Brain microvascular endothelial cell (primary cell): ENCODE measurements at regions not wholly inside any gene's neighbourhood (a gene's known extent, or its start where the extent isn't known, plus 50 kb on each side); places are given as distances from the start of the nearest gene placed in this dataset.
"Not testable (repeated sequence)": the region's sequence is repeated elsewhere in the genome, so short reads cannot be mapped to it uniquely, and the experiment has no call there.

Experiments used
- DNase-seq: peaks from one replicate; pipeline ENCODE4 v3.0.0-alpha.2; 2020
- H3K27ac ChIP-seq: fragments of 250-450 bp; sonication (Bioruptor Pico); 2 replicates; pipeline ENCODE4 v1.5.1; 2020; ENCODE audit warnings: mild to moderate bottlenecking, moderate library complexity
- H3K27me3 ChIP-seq: fragments of 250-450 bp; sonication (Bioruptor Pico); replicated peaks from 2 replicates; pipeline ENCODE4 v1.5.1; 2020; ENCODE audit warnings: mild to moderate bottlenecking
- H3K36me3 ChIP-seq: fragments of 250-450 bp; sonication (Bioruptor Pico); replicated peaks from 2 replicates; pipeline ENCODE4 v1.5.1; 2020; ENCODE audit warnings: mild to moderate bottlenecking
- H3K4me3 ChIP-seq: 2 replicates; pipeline ENCODE4 v1.5.1; 2011; ENCODE audit warnings: low read depth, mild to moderate bottlenecking, control low read depth, low read length, moderate library complexity
- in situ Hi-C: cut with HindIII; loops from 2 replicates; pipeline ENCODE4 v1.10.0; 2017; ENCODE audit warnings: low sequenced_read_pairs, low pct_ligation_motif_present
- TF ChIP-seq, protein P1 (sequence below): IDR thresholded peaks from 2 replicates; pipeline ENCODE4 v1.5.1; 2011; ENCODE audit warnings: low read depth, mild to moderate bottlenecking, moderate library complexity, low read length, control low read depth, inconsistent platforms; ENCODE audit errors: missing control alignments

DNA sequence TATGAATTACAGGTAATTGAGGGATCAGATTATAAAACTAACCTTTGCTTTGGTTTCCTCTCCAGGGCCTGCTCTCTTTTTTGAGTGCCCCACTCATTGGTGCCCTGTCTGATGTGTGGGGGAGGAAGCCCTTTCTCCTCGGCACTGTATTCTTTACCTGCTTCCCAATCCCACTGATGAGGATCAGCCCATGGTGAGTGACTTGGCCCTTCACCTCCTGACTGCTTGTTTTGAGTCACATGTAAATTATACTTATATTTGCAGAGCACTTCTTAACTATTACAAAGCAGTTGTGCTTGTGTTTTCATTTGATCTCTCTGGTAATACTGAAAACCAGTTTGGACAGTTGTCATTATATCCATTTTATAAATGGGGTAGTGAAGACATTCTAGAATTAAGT lies 109.9 kb upstream of the NUTM2F start:
- H3K27me3 ChIP-seq, in situ Hi-C loops, DNase-seq, H3K27ac ChIP-seq, H3K36me3 ChIP-seq, H3K4me3 ChIP-seq: not testable (repeated sequence)

DNA sequence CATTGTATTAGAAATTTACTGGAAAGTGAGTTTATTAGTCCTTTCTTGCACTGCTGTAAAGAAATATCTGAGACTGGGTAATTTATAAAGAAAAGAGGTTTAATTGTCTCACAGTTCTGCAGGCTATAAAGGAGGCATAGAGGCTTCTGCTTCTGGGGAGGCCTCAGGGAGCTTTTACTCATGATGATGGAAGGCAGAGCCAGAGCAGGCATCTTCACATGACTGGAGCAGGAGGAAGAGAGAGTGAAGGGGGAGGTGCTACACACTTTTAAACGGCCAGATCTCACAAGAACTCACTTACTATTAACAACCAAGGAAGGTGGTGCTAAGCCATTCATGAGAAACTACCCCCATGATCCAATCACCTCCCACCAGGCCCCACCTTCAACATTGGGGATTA lies 112.7 kb upstream of the NUTM2F start:
- H3K27ac ChIP-seq, H3K4me3 ChIP-seq, H3K36me3 ChIP-seq, H3K27me3 ChIP-seq, in situ Hi-C loops, DNase-seq: not testable (repeated sequence)

DNA sequence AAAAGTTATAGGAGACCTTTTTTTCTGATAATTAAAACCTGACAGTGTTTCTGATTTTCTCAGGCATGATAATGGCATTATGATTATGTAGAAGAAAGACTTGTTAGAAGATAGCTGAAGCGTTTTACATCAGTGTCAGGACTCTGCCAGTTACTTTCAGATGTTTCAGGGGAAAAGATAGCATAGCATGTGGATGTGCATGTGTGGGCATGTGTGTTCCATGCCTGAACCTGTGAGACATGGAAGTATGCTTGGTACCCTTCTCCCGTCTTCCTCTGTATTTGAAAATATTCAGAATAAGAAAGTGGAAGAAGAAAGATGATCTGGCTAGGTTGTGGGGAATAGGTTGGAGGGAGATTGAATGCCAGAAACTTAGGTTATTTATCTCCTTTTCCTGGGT lies 113.1 kb upstream of the PCAT7 start:
- TF ChIP-seq, protein P1, sequence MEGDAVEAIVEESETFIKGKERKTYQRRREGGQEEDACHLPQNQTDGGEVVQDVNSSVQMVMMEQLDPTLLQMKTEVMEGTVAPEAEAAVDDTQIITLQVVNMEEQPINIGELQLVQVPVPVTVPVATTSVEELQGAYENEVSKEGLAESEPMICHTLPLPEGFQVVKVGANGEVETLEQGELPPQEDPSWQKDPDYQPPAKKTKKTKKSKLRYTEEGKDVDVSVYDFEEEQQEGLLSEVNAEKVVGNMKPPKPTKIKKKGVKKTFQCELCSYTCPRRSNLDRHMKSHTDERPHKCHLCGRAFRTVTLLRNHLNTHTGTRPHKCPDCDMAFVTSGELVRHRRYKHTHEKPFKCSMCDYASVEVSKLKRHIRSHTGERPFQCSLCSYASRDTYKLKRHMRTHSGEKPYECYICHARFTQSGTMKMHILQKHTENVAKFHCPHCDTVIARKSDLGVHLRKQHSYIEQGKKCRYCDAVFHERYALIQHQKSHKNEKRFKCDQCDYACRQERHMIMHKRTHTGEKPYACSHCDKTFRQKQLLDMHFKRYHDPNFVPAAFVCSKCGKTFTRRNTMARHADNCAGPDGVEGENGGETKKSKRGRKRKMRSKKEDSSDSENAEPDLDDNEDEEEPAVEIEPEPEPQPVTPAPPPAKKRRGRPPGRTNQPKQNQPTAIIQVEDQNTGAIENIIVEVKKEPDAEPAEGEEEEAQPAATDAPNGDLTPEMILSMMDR, result no peak
- in situ Hi-C loops, result no loop called here
- peaks cover 7% of the 10 kb centered on the region for H3K36me3 ChIP-seq

DNA sequence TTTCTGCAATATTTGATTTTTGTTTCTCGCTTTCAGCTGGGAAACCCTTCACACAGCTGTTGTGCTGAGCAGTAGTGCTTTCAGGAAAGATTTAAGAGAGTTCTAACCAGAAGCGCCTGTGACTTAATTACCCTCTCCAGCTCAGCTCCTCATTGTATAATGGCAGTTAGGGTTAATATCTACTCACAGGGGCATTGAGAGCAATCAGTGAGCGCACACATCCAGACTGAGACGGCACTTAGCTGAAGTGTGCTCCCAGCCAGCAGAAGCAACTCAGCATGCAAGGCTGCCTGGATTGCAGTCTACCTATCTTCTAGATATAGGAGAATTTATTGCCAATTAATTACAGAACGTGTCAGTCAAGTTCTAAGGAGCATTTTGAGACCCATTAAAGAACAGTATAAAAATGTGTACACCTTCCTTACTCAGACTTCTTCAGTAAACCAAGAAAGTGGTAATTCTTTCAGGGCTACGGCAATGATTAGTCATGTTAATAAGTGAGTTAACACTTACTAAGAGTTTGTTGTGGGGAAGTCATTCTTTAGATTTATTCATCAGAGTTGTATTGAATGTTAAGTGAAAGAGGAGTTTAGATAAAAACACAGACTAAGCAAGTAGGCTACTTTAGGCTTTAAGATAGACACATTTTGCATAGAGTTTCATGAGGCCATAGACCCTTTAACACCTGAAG lies 111.7 kb upstream of the PCAT7 start:
- TF ChIP-seq, protein P1, result no peak
- Histone ChIP-seq H3K27ac (no peak overlapping the region), H3K27me3 (no peaks in the 10 kb centered on the region), H3K4me3 (no peak overlapping the region), H3K36me3 (peaks cover 11% of the 10 kb centered on the region)
- DNase-seq, result no peak
- in situ Hi-C loops, result no loop called here

More for the DNA sequence above, 113.1 kb upstream of the PCAT7 start:
- no peaks in the 10 kb centered on the region for H3K27me3 ChIP-seq
- H3K4me3 ChIP-seq, result no peak overlapping the region
- no peak overlapping the region for H3K27ac ChIP-seq
- DNase-seq, result no peak

DNA sequence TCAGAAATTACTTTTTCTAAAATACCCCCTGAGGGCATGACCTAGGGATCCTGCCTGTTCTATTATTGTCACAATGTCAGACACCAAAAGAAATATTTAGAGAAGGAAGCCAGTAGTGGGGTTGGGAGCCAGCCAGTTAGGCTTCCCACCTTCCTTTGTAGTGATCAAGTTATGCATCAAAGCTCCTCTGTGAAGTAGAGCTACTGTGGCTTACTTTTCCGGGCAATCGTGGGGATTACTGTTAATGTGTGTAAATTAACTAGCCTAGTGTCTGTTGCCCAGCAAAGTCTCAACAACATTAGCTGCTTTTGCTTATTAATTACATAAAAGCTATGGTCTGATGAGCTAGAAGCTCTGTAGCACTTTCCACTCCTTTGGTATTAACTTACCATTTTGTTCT lies 109.0 kb upstream of the PCAT7 start:
- no peak overlapping the region for H3K27ac ChIP-seq
- TF ChIP-seq, protein P1, result no peak
- DNase-seq, result no peak
- H3K36me3 ChIP-seq, result peaks cover 9% of the 10 kb centered on the region
- in situ Hi-C loops, result no loop called here
- no peaks in the 10 kb centered on the region for H3K27me3 ChIP-seq
- H3K4me3 ChIP-seq, result no peak overlapping the region

DNA sequence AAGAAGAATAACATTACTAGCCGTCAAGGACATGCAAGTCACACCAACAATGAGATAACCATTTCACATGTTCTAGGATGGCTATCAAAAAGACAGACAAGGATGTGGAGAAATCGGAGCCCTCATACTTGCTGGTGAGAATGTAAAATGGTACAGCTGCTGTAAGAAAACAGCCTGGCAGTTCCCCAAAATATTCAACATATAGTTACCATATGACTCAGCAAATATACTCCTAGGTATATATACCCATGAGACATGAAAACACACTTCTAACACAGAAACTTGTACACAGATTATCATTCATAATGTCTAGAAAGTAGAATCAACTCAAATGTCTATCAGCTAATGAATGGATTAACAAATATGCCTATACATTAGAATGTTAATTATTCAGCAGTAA lies 105.4 kb upstream of the PCAT7 start:
- in situ Hi-C loops, result no loop called here
- TF ChIP-seq, protein P1, result no peak
- no peaks in the 10 kb centered on the region for H3K27me3 ChIP-seq
- H3K4me3 ChIP-seq, result no peak overlapping the region
- no peak overlapping the region for H3K27ac ChIP-seq
- DNase-seq, result no peak
- H3K36me3 ChIP-seq, result peaks cover 22% of the 10 kb centered on the region

DNA sequence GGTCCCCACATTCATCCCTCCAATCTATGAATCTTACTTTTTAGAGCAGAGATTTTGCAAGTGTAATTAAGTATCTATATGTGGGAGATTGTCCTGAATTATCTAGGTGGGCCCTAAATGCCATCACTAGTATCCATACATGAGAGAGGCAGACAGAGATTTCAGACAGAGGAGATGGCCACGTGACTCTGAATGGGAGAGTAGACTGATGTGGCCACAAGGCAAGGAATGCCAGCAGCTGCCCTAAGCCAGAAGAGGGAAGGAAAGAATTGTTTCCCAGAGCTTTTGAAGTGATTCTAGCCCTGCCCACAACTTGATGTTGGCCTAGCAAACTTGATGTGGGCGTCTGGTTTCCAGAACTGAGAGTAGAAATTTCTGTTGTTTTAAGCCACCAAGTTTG lies 90.1 kb upstream of the PCAT7 start:
- TF ChIP-seq, protein P1, result no peak
- in situ Hi-C loops, result no loop called here
- H3K4me3 ChIP-seq, result no peak overlapping the region
- no peaks in the 10 kb centered on the region for H3K27me3 ChIP-seq
- H3K36me3 ChIP-seq, result peaks cover 10% of the 10 kb centered on the region
- H3K27ac ChIP-seq, result no peak overlapping the region
- no peak for DNase-seq

DNA sequence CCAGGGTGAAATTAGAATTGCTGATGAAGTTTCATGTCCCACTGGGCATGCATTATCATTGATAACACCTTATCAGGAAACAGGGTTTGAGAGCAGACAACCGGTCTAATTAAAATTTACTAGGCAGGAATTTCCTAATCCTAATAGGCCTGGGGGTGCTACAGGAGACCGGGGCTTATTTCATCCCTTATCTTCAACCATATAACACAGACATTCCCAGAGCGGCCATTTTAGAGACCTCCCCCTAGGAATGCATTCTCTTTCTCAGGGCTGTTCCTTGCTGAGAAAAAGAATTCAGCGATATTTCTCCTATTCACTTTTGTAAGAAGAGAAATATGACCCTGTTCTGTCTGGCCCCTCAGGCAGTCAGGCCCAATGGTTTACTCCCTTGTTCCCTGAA lies 82.8 kb upstream of the PCAT7 start:
- H3K27me3 ChIP-seq, H3K4me3 ChIP-seq, in situ Hi-C loops, H3K36me3 ChIP-seq, H3K27ac ChIP-seq: not testable (repeated sequence)
- peak; percentile 5 for DNase-seq
